Osteoblast (primary cell): ENCODE measurements at regions not wholly inside any gene's neighbourhood (a gene's known extent, or its start where the extent isn't known, plus 50 kb on each side); places are given as distances from the start of the nearest gene placed in this dataset.

Experiments
- DNase-seq: peaks from one replicate; pipeline ENCODE4 v3.0.0; 2011; ENCODE audit warnings: low spot score, mixed read lengths; ENCODE audit not compliant: insufficient read length; ENCODE audit errors: missing footprints
- H2AFZ ChIP-seq: 2 replicates; pipeline ENCODE4 v1.6.0; 2011; ENCODE audit warnings: mild to moderate bottlenecking, low read length
- H3K27ac ChIP-seq: 2 replicates; pipeline ENCODE4 v1.5.1; 2011; ENCODE audit warnings: mild to moderate bottlenecking, low read depth, low read length, moderate library complexity
- H3K27me3 ChIP-seq: 2 replicates; pipeline ENCODE4 v1.6.0; 2012; ENCODE audit warnings: mild to moderate bottlenecking, control low read depth, inconsistent platforms, low read length, moderate library complexity; ENCODE audit not compliant: insufficient read depth
- H3K36me3 ChIP-seq: 2 replicates; pipeline ENCODE4 v1.5.1; 2011; ENCODE audit warnings: mild to moderate bottlenecking, low read length, control low read depth, moderate library complexity; ENCODE audit not compliant: insufficient read depth
- H3K4me1 ChIP-seq: 2 replicates; pipeline ENCODE4 v1.5.1; 2011; ENCODE audit warnings: mild to moderate bottlenecking, low read length, control low read depth, moderate library complexity; ENCODE audit not compliant: insufficient read depth
- H3K4me2 ChIP-seq: 2 replicates; pipeline ENCODE4 v1.6.0; 2011; ENCODE audit warnings: mild to moderate bottlenecking, low read length; ENCODE audit not compliant: insufficient read depth
- H3K4me3 ChIP-seq: fragments of 200-600 bp; sonication (generic); 3 replicates; pipeline ENCODE4 v1.5.1; 2012; ENCODE audit warnings: mild to moderate bottlenecking, low read length, inconsistent platforms; ENCODE audit not compliant: insufficient read depth
- H3K79me2 ChIP-seq: 2 replicates; pipeline ENCODE4 v1.6.0; 2012; ENCODE audit warnings: mild to moderate bottlenecking, low read length, control low read depth, inconsistent platforms; ENCODE audit not compliant: insufficient read depth
- H3K9me3 ChIP-seq: 2 replicates; pipeline ENCODE4 v1.5.1; 2011; ENCODE audit warnings: low read depth, low read length, control low read depth
- H4K20me1 ChIP-seq: 2 replicates; pipeline ENCODE4 v1.6.0; 2012; ENCODE audit warnings: mild to moderate bottlenecking, low read length, control low read depth; ENCODE audit not compliant: insufficient read depth
- CTCF ChIP-seq: IDR thresholded peaks from 2 replicates; pipeline ENCODE4 v1.5.1; 2011; ENCODE audit warnings: mild to moderate bottlenecking, low read depth, low read length, moderate library complexity; ENCODE audit errors: extremely low read depth

- DNase-seq: no peak
- H3K79me2 ChIP-seq: peaks cover 3% of the 10 kb centered on the region
- H3K9me3 ChIP-seq: no peaks in the 10 kb centered on the region
- no peaks in the 10 kb centered on the region for H3K27me3 ChIP-seq
- no peak overlapping the region for H3K4me2 ChIP-seq
- H2AFZ ChIP-seq: peak overlapping the region; percentile 12
- no peak overlapping the region for H3K27ac ChIP-seq
- H4K20me1 ChIP-seq: no peaks in the 10 kb centered on the region
- no peaks in the 10 kb centered on the region for H3K4me1 ChIP-seq
- no peak overlapping the region for H3K4me3 ChIP-seq
- no peaks in the 10 kb centered on the region for H3K36me3 ChIP-seq
- no peak for TF ChIP-seq CTCF
Observed at GRCh38 chr3:150223558-150223957, 184.5 kb upstream of the TSC22D2 start.

- H3K4me3 ChIP-seq: no peak overlapping the region
- no peak for TF ChIP-seq CTCF
- no peaks in the 10 kb centered on the region for H3K27me3 ChIP-seq
- H3K79me2 ChIP-seq: no peaks in the 10 kb centered on the region
- no peaks in the 10 kb centered on the region for H3K36me3 ChIP-seq
- no peak overlapping the region for H3K27ac ChIP-seq
- H2AFZ ChIP-seq: no peak overlapping the region
- no peaks in the 10 kb centered on the region for H3K9me3 ChIP-seq
- H3K4me2 ChIP-seq: no peak overlapping the region
- no peaks in the 10 kb centered on the region for H4K20me1 ChIP-seq
- H3K4me1 ChIP-seq: no peaks in the 10 kb centered on the region
- no peak for DNase-seq
Observed at GRCh38 chr3:150222691-150223489, 185.2 kb upstream of the TSC22D2 start.

GRCh38 chr3:150221904-150222523 is 186.1 kb upstream of the TSC22D2 start:
- Histone ChIP-seq H3K36me3 (no peaks in the 10 kb centered on the region), H3K4me3 (no peak overlapping the region), H3K4me1 (no peaks in the 10 kb centered on the region), H3K79me2 (no peaks in the 10 kb centered on the region), H2AFZ (no peak overlapping the region), H3K27ac (no peak overlapping the region), H4K20me1 (no peaks in the 10 kb centered on the region), H3K9me3 (no peaks in the 10 kb centered on the region), H3K27me3 (no peaks in the 10 kb centered on the region), H3K4me2 (no peak overlapping the region)
- DNase-seq: no peak
- no peak for TF ChIP-seq CTCF

- peaks cover 12% of the 10 kb centered on the region for H3K4me1 ChIP-seq
- no peaks in the 10 kb centered on the region for H3K27me3 ChIP-seq
- peak overlapping the region; percentile 74 for H3K4me2 ChIP-seq
- no peaks in the 10 kb centered on the region for H3K79me2 ChIP-seq
- peak; percentile 86 for DNase-seq
- H4K20me1 ChIP-seq: no peaks in the 10 kb centered on the region
- no peaks in the 10 kb centered on the region for H3K36me3 ChIP-seq
- H3K4me3 ChIP-seq: peak overlapping the region; percentile 43
- no peaks in the 10 kb centered on the region for H3K9me3 ChIP-seq
- H3K27ac ChIP-seq: peak overlapping the region; percentile 24
- no peak for TF ChIP-seq CTCF
- H2AFZ ChIP-seq: peak overlapping the region; percentile 65
Observed at GRCh38 chr3:150220799-150221198, 187.3 kb upstream of the TSC22D2 start.
